PC-3 (cell line): ENCODE measurements at regions not wholly inside any gene's neighbourhood (a gene's known extent, or its start where the extent isn't known, plus 50 kb on each side); places are given as distances from the start of the nearest gene placed in this dataset.

Source experiments
- CTCF ChIP-seq: fragments of 300-600 bp; sonication (generic); conservative IDR thresholded peaks from 2 replicates; pipeline ENCODE4 v1.5.1; 2017; ENCODE audit warnings: antibody characterized with exemption, low read depth, mild to moderate bottlenecking, low read length
- EZH2 ChIP-seq: fragments of 300-600 bp; sonication (generic); IDR thresholded peaks from one replicate; pipeline ENCODE4 v1.6.1; 2017; ENCODE audit warnings: antibody characterized with exemption, mild to moderate bottlenecking, low read length; ENCODE audit not compliant: unreplicated experiment

DNA sequence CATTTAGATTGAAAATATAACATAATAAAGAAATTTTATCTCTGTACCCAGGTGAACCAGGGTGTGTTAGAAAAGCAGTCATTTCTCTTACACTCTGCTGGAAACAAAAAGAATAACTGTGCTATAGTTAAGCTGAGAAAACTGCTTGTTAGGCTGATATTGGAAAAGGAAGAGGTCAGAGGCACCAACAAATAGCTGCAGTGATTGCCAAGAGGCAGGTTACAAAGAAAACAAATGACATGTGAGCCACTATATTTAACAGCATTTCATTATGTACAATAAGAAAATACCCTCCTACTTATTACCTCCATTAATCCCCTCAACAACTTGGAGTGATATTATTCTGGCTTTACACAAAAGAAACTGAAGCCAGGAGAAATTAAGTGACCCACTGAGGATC lies 607.9 kb upstream of the TLE4 start:
- TF ChIP-seq CTCF (no peak), EZH2 (no peak)
